GM23338 (cell line): ENCODE measurements at regions not wholly inside any gene's neighbourhood (a gene's known extent, or its start where the extent isn't known, plus 50 kb on each side); places are given as distances from the start of the nearest gene placed in this dataset.

Experiments used
- ATAC-seq: fragments of 200-7000 bp; cut with Tn5 transposase; 3 replicates; pipeline ENCODE4 v1.9.1; 2020
- DNase-seq: peaks from one replicate; pipeline ENCODE4 v3.0.0-alpha.2; 2015; ENCODE audit warnings: low spot score
- H2AFZ ChIP-seq: fragments of 200-600 bp; sonication (generic); 2 replicates; pipeline ENCODE4 v1.8.0; 2016; ENCODE audit warnings: antibody characterized with exemption, mild to moderate bottlenecking, moderate library complexity
- H3F3A ChIP-seq: fragments of 200-600 bp; sonication (generic); replicated peaks from 2 replicates; pipeline ENCODE4 v1.8.0; 2017; ENCODE audit warnings: antibody characterized with exemption, mixed run types, low read depth
- H3K27ac ChIP-seq: fragments of 200-600 bp; sonication (generic); 2 replicates; pipeline ENCODE4 v1.6.1; 2016; ENCODE audit warnings: low read depth
- H3K27me3 ChIP-seq: fragments of 200-600 bp; sonication (generic); 2 replicates; pipeline ENCODE4 v1.8.0; 2016; ENCODE audit warnings: mild to moderate bottlenecking, mixed run types, moderate library complexity; ENCODE audit not compliant: insufficient read depth
- H3K36me3 ChIP-seq: fragments of 200-600 bp; sonication (generic); 2 replicates; pipeline ENCODE4 v1.8.0; 2016; ENCODE audit warnings: mild to moderate bottlenecking; ENCODE audit not compliant: insufficient read depth
- H3K4me1 ChIP-seq: fragments of 200-600 bp; sonication (generic); 2 replicates; pipeline ENCODE4 v1.8.0; 2016; ENCODE audit warnings: mild to moderate bottlenecking, moderate library complexity; ENCODE audit not compliant: insufficient read depth
- H3K4me2 ChIP-seq: fragments of 200-600 bp; sonication (generic); 2 replicates; pipeline ENCODE4 v1.7.1; 2017; ENCODE audit warnings: mixed run types
- H3K4me3 ChIP-seq: fragments of 200-600 bp; sonication (generic); 2 replicates; pipeline ENCODE4 v1.6.1; 2016; ENCODE audit warnings: mixed run types
- H3K79me2 ChIP-seq: fragments of 200-600 bp; sonication (generic); replicated peaks from 2 replicates; pipeline ENCODE4 v1.8.0; 2017; ENCODE audit warnings: mild to moderate bottlenecking; ENCODE audit not compliant: insufficient read depth
- H3K9me2 ChIP-seq: fragments of 200-600 bp; sonication (generic); 2 replicates; pipeline ENCODE4 v1.8.0; 2017; ENCODE audit not compliant: insufficient read depth
- H4K20me1 ChIP-seq: fragments of 200-600 bp; sonication (generic); replicated peaks from 2 replicates; pipeline ENCODE4 v1.8.0; 2017; ENCODE audit warnings: mild to moderate bottlenecking; ENCODE audit not compliant: insufficient read depth
- H3K27ac Mint-ChIP-seq: 2 replicates; pipeline ENCODE4 v1.8.0; 2020; ENCODE audit warnings: inconsistent platforms, mild to moderate bottlenecking, moderate library complexity, mixed read lengths
- H3K27me3 Mint-ChIP-seq: 3 replicates; pipeline ENCODE4 v1.8.0; 2022; ENCODE audit warnings: low read depth, mild to moderate bottlenecking, moderate library complexity, mixed read lengths, inconsistent platforms; ENCODE audit not compliant: insufficient read depth, poor library complexity
- H3K36me3 Mint-ChIP-seq: 3 replicates; pipeline ENCODE4 v1.8.0; 2021; ENCODE audit warnings: low read depth, mild to moderate bottlenecking, inconsistent platforms, moderate library complexity, mixed read lengths
- H3K4me1 Mint-ChIP-seq: 3 replicates; pipeline ENCODE4 v1.8.0; 2020; ENCODE audit warnings: mild to moderate bottlenecking, inconsistent platforms, mixed read lengths
- H3K4me3 Mint-ChIP-seq: 3 replicates; pipeline ENCODE4 v1.8.0; 2021; ENCODE audit warnings: moderate library complexity, mild to moderate bottlenecking, inconsistent platforms, mixed read lengths
- H3K9me3 Mint-ChIP-seq: 3 replicates; pipeline ENCODE4 v1.8.0; 2020; ENCODE audit warnings: moderate library complexity, mild to moderate bottlenecking, inconsistent platforms, mixed read lengths
- CREB1 ChIP-seq: fragments of 250-450 bp; sonication (Bioruptor Pico); IDR thresholded peaks from 2 replicates; pipeline ENCODE4 v1.5.0; 2020; ENCODE audit warnings: low read depth, mild to moderate bottlenecking, moderate library complexity
- CTCF ChIP-seq, 2 experiments: fragments of 200-600 bp in 1 of 2; sonication (generic) in 1 of 2; conservative IDR thresholded peaks; 2 replicates each; pipeline versions ENCODE4 v1.5.1 to v1.6.1; 2016 to 2017; ENCODE audit warnings: antibody characterized with exemption in 2 of 2, low read depth in 2 of 2, mild to moderate bottlenecking in 2 of 2, moderate library complexity in 1 of 2
- ETS1 ChIP-seq: IDR thresholded peaks from 2 replicates; pipeline ENCODE4 v1.6.1; 2016; ENCODE audit warnings: antibody characterized with exemption
- EZH2 ChIP-seq: fragments of 200-600 bp; sonication (generic); IDR thresholded peaks from one replicate; pipeline ENCODE4 v1.8.0; 2017; ENCODE audit warnings: antibody characterized with exemption, mild to moderate bottlenecking, low read depth; ENCODE audit not compliant: unreplicated experiment
- EZH2phosphoT487 ChIP-seq: fragments of 200-600 bp; sonication (generic); IDR thresholded peaks from one replicate; pipeline ENCODE4 v1.8.1; 2018; ENCODE audit warnings: antibody characterized with exemption; ENCODE audit not compliant: unreplicated experiment
- JUNB ChIP-seq: IDR thresholded peaks from one replicate; pipeline ENCODE4 v1.6.1; 2016; ENCODE audit warnings: antibody characterized with exemption; ENCODE audit not compliant: unreplicated experiment
- NANOG ChIP-seq: IDR thresholded peaks from 2 replicates; pipeline ENCODE4 v1.6.1; 2016; ENCODE audit warnings: antibody characterized with exemption, borderline replicate concordance
- POLR2AphosphoS5 ChIP-seq: IDR thresholded peaks from 2 replicates; pipeline ENCODE4 v1.6.1; 2016; ENCODE audit warnings: antibody characterized with exemption, low read depth
- REST ChIP-seq: IDR thresholded peaks from one replicate; pipeline ENCODE4 v1.6.1; 2018; ENCODE audit warnings: antibody characterized with exemption; ENCODE audit not compliant: unreplicated experiment
- STAT1 ChIP-seq: IDR thresholded peaks from one replicate; pipeline ENCODE4 v1.6.1; 2016; ENCODE audit warnings: antibody characterized with exemption; ENCODE audit not compliant: unreplicated experiment
- ZNF114 ChIP-seq: fragments of 250-450 bp; sonication (Bioruptor Pico); IDR thresholded peaks from 2 replicates; pipeline ENCODE4 v1.5.0; 2020; ENCODE audit warnings: mild to moderate bottlenecking, moderate library complexity
- ZNF331 ChIP-seq: fragments of 250-450 bp; sonication (Bioruptor Pico); IDR thresholded peaks from 2 replicates; pipeline ENCODE4 v1.5.0; 2020; ENCODE audit warnings: low read depth, mild to moderate bottlenecking, moderate library complexity
- ZNF462 ChIP-seq: fragments of 250-450 bp; sonication (Bioruptor Pico); IDR thresholded peaks from 2 replicates; pipeline ENCODE4 v1.5.0; 2020; ENCODE audit warnings: mild to moderate bottlenecking, moderate library complexity

- Mint-ChIP-seq H3K27ac (no peak overlapping the region), H3K27me3 (no peaks in the 10 kb centered on the region), H3K36me3 (no peaks in the 10 kb centered on the region), H3K4me1 (peaks cover 4% of the 10 kb centered on the region; the same call in 2 of the 3 replicates), H3K4me3 (no peak overlapping the region), H3K9me3 (no peaks in the 10 kb centered on the region)
- DNase-seq (no peak), ATAC-seq (no peak)
- no peak overlapping the region for H2AFZ ChIP-seq
- H3K36me3 ChIP-seq: no peaks in the 10 kb centered on the region
- no peak overlapping the region for H3K27ac ChIP-seq
- H3K9me2 ChIP-seq: no peaks in the 10 kb centered on the region
- H3K4me2 ChIP-seq: no peak overlapping the region
- no peaks in the 10 kb centered on the region for H3K27me3 ChIP-seq
- H3K4me1 ChIP-seq: peaks cover 6% of the 10 kb centered on the region; the same call in 1 of the 2 replicates
- no peaks in the 10 kb centered on the region for H3F3A ChIP-seq
- H3K79me2 ChIP-seq: no peaks in the 10 kb centered on the region
- H4K20me1 ChIP-seq: no peaks in the 10 kb centered on the region
- H3K4me3 ChIP-seq: no peak overlapping the region
- TF ChIP-seq ZNF462 (CRISPR knock-in tag) (no peak), ZNF331 (CRISPR knock-in tag) (no peak), CREB1 (CRISPR knock-in tag) (no peak), JUNB (no peak), STAT1 (no peak), ETS1 (no peak), NANOG (no peak), EZH2phosphoT487 (no peak), ZNF114 (no peak), POLR2AphosphoS5 (no peak), CTCF (conservative IDR thresholded peaks at IDR 0.05; ENCODE audit: low read depth in 2 of 2) (no peak), REST (no peak), EZH2 (no peak)
These were observed 593.9 kb upstream of the PITX2 start for GRCh38 chr4:111216791-111217190.
